COLO829 (cell line): ENCODE measurements at regions not wholly inside any gene's neighbourhood (a gene's known extent, or its start where the extent isn't known, plus 50 kb on each side); places are given as distances from the start of the nearest gene placed in this dataset.

Experiments
- DNase-seq: peaks from one replicate; pipeline ENCODE4 v3.0.0; 2012; ENCODE audit warnings: low spot score

GRCh38 chr2:56102866-56103265, 80.9 kb upstream of the CCDC85A start:
- no peak for DNase-seq

GRCh38 chr2:56104962-56105361, 78.8 kb upstream of the CCDC85A start:
- DNase-seq, result no peak

GRCh38 chr2:56107502-56108220, 76.1 kb upstream of the CCDC85A start:
- no peak for DNase-seq

- no peak for DNase-seq
Observed at GRCh38 chr2:56108806-56109205, 75.0 kb upstream of the CCDC85A start.

- DNase-seq, result no peak
Observed at GRCh38 chr2:56109994-56110393, 73.8 kb upstream of the CCDC85A start.

GRCh38 chr2:56113382-56113975, 70.3 kb upstream of the CCDC85A start:
- DNase-seq, result no peak

GRCh38 chr2:56117764-56118163, 66.0 kb upstream of the CCDC85A start:
- no peak for DNase-seq

- DNase-seq, result no peak
Observed at GRCh38 chr2:56118474-56118873, 65.3 kb upstream of the CCDC85A start.

GRCh38 chr2:56121995-56122394, 61.8 kb upstream of the CCDC85A start:
- no peak for DNase-seq

- DNase-seq, result no peak
Observed at GRCh38 chr2:56123538-56123937, 60.3 kb upstream of the CCDC85A start.

GRCh38 chr2:56127010-56127409, 56.8 kb upstream of the CCDC85A start:
- no peak for DNase-seq

GRCh38 chr2:56127463-56128152, 56.2 kb upstream of the CCDC85A start:
- DNase-seq, result no peak

GRCh38 chr2:56128235-56128634, 55.6 kb upstream of the CCDC85A start:
- no peak for DNase-seq

- DNase-seq, result no peak
Observed at GRCh38 chr2:56130463-56131070, 53.2 kb upstream of the CCDC85A start.

- DNase-seq, result peak; percentile 48
Observed at GRCh38 chr2:56132138-56132537, 51.7 kb upstream of the CCDC85A start.

GRCh38 chr2:56133441-56133840, 50.3 kb upstream of the CCDC85A start:
- DNase-seq, result no peak

GRCh38 chr2:56133931-56134629, 49.7 kb upstream of the CCDC85A start:
- DNase-seq, result peak; percentile 14
